NCI-H774 (cell line): ENCODE measurements at regions not wholly inside any gene's neighbourhood (a gene's known extent, or its start where the extent isn't known, plus 50 kb on each side); places are given as distances from the start of the nearest gene placed in this dataset.

Source experiments
- DNase-seq: peaks from one replicate; lab custom pipeline; 2025; lab: John Stamatoyannopoulos, UW

DNA sequence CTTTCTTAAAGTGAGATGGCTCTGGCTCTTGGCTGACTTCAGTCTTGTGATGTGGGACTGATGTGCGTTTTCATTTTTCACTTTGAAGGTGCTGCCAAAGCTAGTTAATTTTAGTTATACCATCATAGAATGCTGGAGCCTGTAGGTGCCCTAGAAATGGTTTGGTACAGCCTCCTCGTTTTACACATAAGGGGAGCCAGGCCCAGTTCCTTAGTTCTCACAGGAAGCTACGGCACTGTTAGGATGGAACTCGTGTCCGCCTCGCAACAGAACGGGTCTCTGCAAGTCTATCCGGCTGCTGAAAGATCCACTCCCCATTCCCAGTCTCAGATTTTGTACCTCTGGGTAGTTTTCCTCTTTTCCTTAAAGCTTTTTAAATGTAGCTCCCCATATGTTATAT lies 173.2 kb upstream of the PRPS1L1 start:
- DNase-seq: no peak

DNA sequence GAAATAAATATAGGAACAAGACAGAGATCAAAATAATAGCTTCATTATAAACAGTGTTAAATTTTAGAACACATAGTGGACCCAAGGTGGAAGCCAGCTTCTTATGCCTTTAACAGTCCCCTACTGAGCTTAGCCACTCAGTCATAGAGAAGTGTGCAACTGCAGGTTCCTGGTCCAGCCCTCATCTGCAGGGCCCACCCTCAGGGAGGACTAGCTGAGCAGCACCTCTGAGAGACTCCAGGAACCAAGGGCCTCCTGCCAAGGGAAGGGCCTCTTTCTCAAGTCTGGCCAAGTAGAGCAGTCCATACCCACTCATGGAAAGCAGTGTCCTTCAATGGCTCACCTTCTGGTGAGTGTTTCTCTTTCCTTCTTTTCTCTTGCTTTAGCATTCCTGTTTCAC lies 173.7 kb upstream of the PRPS1L1 start:
- DNase-seq: no peak

- no peak for DNase-seq
These were observed 174.8 kb upstream of the PRPS1L1 start for GRCh38 chr7:18202315-18203045.

DNA sequence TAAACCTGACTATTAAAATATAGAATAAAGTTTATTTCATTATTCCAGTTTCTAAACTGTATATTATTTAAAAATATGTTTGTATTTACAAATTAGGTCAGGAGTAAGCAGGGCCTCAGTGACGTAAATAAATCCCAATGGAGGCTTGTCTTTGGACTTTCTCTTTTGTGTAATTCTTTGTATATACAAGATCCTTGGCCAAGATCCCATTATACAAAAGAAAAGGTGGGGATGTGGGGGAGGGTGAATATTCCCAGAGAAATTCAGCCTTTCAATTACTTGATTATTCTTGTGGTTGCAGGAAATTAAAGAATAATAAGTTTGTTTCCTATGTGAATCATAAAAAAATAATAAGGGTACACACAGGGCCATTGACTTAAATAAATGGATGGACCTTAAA lies 178.7 kb upstream of the PRPS1L1 start:
- DNase-seq: no peak

- no peak for DNase-seq
These were observed 181.3 kb upstream of the PRPS1L1 start for GRCh38 chr7:18208921-18209320.

DNA sequence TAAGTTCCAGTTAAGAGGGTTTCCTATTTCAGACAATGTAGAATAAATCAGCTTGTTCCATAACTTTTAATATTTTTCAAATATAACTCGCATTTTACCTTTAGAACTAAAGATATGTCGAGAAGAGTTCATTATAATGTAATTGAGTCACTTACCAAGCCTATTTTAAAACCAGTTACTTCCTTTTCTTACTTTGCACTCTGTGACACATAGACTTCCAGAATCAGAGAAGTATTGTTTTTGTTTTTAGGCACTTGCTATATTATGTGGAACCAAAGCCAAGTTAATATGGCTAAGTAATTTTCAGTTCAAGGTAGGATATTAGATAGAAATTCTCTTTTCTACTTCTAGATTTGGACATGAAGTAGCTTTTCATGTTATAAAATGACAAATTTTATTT lies 182.7 kb upstream of the PRPS1L1 start:
- no peak for DNase-seq

DNA sequence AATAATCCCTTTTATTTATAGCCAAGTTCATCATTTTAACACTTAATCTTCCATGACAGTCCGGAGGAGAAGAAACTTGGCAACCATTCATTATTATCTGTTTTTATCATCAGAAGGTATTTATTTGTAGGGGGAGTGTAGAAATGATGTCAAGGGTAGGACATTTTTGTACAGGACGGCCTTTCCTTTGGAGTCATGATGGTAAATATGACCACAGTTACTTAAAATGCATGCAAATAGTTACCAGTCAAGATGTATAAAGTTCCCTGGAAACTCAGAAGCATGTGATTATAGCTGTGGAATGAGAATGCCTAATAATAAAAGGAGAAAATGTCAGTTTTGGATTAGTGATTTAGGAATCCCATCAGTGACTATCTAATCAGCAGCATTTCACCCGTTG lies 183.1 kb upstream of the PRPS1L1 start:
- DNase-seq: no peak

DNA sequence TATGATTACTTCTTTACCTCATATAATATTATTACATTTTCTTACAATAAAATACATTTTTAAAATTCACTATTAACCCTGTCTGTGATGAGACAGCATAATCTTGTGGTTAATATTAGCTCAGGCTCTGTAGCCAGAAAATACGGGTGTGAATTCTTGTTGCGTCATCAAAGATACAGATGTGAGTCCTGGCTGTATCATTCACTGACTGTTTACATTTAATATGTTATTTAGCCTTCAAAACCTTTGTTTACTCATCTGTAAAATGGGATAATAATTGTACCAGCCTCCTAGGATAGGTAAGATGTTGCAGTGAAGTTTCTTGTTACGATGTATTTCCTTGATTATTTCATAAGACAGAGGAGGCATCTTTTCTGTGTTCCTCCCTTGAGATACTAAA lies 184.7 kb upstream of the PRPS1L1 start:
- DNase-seq: no peak

- no peak for DNase-seq
These were observed 185.1 kb upstream of the PRPS1L1 start for GRCh38 chr7:18212758-18213157.

DNA sequence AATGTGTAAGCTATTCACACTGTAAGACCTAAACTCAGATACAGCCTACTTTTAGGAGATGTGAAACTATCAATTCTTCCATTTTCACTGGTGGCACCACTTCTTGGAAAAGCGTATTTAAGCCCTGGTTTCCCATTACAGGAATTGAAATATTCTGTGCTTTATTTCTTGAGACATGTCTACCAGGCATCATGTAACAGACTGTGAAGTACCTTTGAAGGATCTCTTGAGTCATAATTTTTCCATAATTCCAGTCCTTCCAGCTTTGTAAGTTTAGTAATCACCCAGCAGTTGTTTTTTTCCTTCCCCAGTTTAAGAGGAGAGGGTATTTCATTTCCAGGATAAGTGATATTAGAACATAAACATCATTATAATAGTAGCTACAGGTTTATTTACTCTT lies 186.0 kb upstream of the PRPS1L1 start:
- no peak for DNase-seq

DNA sequence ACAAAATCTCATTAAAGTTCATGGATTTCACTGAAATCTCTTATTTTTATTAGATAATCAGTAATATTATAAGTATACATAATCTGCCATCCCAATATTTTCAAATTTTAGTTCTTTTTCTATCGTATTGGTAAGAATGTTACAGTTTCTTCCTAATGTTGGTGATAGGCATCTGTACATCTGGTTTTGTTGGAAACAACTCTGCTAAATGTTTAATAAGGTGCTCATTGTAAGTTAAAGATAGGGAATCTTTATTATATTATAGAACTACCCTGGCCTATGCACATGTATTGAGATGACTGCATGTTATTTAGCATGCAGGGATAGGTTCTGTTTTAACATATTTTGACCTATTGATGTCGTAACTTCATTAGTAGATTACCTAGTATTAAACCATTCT lies 188.6 kb upstream of the PRPS1L1 start:
- no peak for DNase-seq

DNA sequence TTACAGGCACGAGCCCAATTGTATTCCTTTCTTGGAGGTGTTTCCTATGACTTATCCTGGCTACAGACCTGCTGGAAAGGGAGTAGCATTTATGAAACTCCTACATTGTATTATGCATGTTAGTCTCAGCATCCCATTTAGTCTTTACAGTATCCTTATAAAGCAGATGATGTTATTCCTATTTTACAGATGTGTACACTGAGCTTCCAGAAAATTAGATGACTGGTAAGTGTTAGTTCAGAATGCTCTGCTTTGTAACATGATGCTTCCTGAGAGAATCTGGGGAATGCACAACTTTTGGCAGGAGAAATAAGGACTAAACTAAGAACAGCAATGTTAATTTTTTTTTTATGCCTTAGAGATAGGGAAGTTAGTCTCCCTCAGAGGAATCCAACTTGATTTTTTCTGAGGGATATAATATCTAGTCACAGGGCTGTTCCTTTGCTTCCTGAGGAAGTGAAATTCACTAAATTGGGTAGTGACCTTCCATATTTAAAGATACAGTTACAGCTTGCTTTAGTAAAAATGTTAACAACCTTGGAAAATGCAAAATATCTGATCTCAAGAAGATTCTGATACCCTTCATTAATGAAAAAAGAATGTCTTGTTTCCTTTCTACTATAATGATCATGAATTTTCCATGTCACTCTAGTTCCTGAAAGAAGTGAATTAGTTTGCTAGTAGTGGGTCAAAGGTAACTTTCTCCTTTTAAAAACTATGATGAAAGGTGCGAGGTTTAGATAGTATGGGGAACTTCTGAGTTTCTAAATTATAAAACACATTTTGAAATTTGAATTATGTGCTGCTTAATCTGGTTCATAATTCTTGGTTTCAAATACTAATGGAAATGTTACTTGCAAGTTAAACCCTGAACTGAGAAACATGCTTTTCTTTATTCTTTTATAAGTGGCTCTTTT lies 194.0 kb upstream of the PRPS1L1 start:
- DNase-seq: no peak

DNA sequence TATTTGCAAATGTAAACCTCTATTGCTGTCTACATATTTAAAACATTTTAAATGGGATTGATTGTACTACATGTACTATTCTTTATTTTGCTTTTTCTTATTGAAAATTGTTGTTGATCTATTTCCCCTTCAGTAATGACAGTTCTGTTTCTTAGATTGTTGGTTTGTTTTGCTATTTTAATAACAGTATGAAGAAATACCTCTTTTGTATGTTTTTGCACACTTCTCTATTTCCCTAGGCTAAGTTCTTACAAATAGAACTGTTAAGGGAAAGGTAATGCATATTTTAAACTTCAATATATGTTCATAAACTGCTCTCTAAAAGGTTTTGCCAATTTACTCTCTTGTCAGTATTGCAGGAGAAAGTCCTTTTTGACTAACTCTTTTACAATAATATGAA lies 195.0 kb upstream of the PRPS1L1 start:
- DNase-seq: no peak

DNA sequence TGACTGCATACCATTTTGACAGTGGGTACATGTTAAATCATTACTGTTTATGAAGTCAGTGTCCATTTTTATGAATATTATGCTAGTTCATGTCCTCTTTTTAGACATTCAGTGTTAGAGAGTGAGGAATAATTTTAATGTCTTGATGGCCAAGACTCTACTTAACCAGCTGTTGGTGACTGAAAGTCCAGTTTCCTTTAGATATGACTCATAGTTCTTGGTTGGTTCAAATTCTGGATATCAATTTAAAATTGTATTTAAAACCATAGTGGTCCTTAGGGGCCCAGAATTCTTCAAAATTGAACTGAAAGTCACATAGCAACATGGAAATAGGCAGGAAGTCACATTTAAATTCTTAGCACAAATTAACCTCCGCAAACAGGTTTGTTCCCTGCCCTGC lies 196.5 kb upstream of the PRPS1L1 start:
- DNase-seq: no peak

DNA sequence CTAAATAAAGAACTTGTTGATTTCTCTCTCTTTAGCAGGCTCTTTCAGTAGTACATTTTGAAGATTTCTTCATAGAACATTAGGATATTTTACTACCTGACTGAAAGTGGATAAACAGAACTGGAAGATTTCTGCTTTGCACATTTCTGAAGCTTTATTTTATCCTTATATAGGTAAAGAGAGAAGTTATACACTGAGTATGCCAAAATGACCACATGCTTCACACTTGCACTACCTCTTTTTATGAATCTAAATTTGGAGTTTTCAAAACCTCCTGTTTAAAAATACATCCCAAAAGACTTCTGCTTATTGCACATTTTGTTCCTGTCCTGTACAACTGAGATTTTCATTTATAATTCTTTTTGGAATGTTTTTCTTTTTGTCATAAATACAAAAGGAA lies 197.4 kb upstream of the PRPS1L1 start:
- no peak for DNase-seq

DNA sequence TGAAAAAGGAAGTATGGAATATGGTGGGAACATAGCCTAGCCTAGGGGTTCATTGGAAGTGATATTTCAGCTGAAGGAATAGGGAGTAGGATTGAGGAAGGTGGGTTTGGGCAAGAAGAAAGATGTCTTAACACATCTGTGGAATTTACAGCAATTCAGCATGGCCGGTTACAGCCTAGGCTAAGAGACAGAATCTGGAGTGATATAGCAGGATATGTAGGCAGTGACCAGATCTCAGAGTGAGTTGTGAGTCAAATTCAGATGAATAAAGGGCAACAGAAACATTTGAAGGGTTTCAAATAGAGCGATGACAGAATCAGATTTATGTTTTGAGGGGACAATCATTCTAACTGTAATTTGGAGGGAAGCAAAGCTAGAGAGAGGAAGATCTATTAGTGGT lies 199.0 kb upstream of the PRPS1L1 start:
- DNase-seq: no peak

- DNase-seq: no peak
These were observed 201.0 kb upstream of the PRPS1L1 start for GRCh38 chr7:18228686-18229085.

- DNase-seq: no peak
These were observed 202.6 kb upstream of the PRPS1L1 start for GRCh38 chr7:18230271-18230670.

- DNase-seq: no peak
These were observed 204.2 kb upstream of the PRPS1L1 start for GRCh38 chr7:18231854-18232253.

GRCh38 chr7:18234519-18234918 lies 206.9 kb upstream of the PRPS1L1 start:
- DNase-seq: no peak

DNA sequence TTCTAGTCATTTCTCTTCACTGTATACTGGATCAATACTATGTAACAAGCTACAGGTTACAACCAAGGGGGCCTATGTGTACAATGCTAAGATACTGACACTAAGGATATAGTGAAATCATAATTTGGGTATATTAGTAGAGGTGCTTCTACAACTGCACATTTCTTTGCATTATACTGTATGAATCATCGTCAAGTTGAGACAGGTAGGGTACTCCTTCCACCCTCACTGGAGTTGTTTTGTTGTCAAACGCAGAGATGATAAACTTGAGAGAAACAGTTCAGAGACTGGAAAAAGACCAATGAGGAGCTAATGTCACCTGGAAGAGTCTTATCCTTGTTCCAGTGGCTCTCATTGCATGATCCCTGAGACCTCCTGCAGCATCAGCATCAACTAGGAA lies 208.2 kb upstream of the PRPS1L1 start:
- no peak for DNase-seq

DNA sequence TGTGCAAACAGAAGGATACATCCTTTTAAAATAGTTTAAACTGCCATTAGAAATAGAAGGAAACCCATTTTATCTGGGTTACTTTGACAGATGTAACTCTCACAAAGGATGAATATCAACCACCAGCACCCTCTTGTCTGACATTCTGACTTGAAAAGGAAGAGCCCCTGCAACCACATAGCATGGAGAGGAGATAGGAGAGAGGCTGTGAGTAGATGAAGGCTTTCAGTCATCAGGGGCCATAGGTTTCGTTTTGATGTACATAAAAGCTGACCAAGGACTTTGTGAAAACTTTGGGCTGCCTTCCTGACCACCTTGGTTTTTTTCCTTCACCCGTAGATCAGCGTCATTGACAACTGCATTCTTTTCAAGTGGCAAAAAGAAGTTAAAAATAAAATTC lies 211.6 kb upstream of the PRPS1L1 start:
- no peak for DNase-seq

DNA sequence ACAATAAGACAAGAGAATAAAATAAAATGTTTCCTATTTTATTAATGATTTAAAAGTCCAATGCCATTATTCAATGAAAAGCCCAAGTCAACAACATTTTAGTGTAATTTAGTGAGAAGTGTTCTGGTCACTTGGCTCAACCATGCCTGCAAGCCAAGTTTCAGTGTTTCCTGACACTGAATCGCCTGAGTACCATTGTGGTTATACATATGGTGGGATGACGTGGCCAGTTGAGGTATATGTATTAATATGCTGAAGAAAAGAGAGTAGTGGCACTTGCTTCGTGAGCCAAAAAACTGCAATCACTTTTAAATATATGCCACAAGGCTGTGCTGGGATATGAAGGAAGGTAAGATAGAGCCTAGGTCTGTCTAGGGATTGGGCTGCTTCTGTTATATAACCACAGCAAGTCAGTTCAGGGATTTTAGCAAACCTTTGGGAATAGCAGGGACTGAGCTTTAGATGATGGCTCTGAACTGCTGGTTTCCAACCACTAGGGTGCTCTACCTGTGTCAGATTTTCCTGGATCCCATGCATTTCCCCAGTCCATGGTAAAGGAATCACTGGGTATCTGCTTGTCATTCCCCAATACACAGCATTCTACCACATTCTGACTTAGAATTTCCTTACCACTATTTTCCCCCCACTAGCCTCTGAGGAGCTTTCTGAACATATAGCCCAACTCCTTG lies 214.0 kb upstream of the PRPS1L1 start:
- no peak for DNase-seq
